ENCODE measurements at regions not wholly inside any gene's neighbourhood (a gene's known extent, or its start where the extent isn't known, plus 50 kb on each side); places are given as distances from the start of the nearest gene placed in this dataset.

DNA sequence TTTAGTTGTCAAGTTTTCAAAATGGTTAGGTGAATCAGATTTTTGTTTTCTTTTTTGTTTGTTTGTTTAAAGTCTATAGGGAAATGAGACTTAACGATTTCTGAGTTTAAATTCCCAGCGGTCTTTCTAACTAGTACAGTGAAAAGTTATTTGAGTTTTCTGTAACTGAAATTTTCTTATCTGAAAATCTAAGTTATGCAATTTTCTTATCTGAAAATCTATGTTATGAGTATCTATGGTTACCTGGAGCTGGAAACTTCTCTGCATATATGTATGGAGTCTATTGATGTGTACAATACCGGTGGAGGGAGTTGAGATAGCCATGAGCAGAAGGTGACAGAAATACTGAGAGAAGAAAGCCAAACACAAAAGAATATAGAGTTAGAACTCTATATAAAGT is 102.6 kb downstream of the MANEA start:
- Histone ChIP-seq H3K27ac (ENCODE audit: extremely low read depth, low read depth, low read length) (no peak overlapping the region), H3K36me3 (ENCODE audit: control insufficient read depth, insufficient read depth, low read length) (no peaks in the 10 kb centered on the region), H3K27me3 (ENCODE audit: control insufficient read depth in 2 of 2, insufficient read depth in 2 of 2, low read length in 2 of 2) (no peaks in the 10 kb centered on the region), H4K20me1 (replicated peaks; ENCODE audit: control insufficient read depth, insufficient read depth, low read length) (no peaks in the 10 kb centered on the region), H3K9ac (ENCODE audit: insufficient read depth in 1 of 2, low read depth in 2 of 2, low read length in 2 of 2) (no peak overlapping the region), H3K9me1 (ENCODE audit: control insufficient read depth, insufficient read depth, low read length) (no peaks in the 10 kb centered on the region), H3K79me2 (ENCODE audit: control insufficient read depth, insufficient read depth, low read length) (no peaks in the 10 kb centered on the region), H3K4me3 (no peak overlapping the region), H2AFZ (ENCODE audit: low read depth, low read length) (no peak overlapping the region), H3K4me2 (ENCODE audit: insufficient read depth, low read length) (no peak overlapping the region), H3K4me1 (replicated peaks in 1 of 2; ENCODE audit: control insufficient read depth in 2 of 2, insufficient read depth in 2 of 2, low read length in 2 of 2) (no peaks in the 10 kb centered on the region), H3K9me3 (replicated peaks; ENCODE audit: control insufficient read depth, insufficient read depth, low read depth, low read length) (no peaks in the 10 kb centered on the region)
- FAIRE-seq = no peak
- in situ Hi-C loops (cut with MboI) (no loop called here), intact Hi-C loops (cut with micrococcal nuclease) (no loop called here)
- ChIA-PET CTCF (ENCODE audit: low intra/inter-chr PET ratio) (no interaction called here), POLR2A (interaction anchor here (0.6 kb wide), 1 partner anchor 1351 kb away, joined by 3 read pairs; no protein-coding TSS in a partner anchor)
- 2% methylated on average over 3 of the region's 3 CpGs for whole genome bisulfite sequencing (ENCODE audit: insufficient coverage, low coverage, missing lambda C conversion rate)
- TF ChIP-seq, protein P1, sequence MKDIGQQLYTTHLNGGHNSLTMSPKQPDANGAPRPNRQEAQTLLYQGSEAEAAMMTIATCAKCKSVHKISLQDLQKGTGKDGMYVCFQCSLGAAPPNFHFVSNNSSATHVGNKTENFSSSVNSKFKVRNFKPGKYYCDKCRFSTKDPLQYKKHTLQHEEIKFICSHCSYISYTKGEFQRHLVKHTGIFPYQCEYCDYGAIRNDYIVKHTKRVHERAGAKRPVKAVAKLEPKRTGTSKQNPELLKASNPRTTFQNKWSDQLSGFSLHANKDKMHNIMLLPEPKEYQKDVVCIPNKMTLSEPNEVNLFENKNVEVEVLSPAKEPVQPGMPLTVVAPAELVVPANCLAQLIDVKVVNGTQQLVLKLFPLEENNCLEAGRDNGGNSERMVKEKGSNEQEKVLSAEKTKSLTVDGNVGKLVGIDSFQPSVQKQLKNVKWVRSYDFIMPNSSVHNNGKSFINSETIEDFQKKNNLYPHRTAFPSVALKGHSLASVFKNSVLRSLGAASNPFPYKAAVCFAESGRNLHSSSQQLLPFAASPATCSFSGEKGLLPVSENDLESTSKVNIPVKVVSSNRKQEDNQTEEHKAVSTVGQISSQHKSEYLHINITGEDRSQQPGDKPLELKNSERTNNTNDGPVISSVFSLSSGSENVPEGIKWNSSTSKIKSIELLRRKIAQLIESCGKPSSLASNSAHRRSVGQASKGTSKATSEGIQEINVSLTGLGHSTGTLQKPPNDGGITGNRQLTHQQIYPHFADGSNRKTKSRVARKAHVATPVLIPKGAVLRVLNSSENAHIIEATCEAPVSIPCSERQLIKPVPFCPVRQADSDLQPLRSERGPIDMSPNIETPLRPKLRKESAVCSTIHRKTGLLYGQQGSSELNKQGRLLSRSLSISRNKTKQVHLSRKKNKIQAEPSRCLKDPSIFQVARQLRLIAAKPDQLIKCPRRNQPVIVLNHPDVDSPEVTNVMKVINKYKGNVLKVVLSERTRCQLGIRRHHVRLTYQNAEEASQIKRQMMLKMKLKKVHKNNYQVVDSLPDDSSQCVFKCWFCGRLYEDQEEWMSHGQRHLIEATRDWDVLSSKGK (CRISPR knock-in tag; IDR thresholded peaks at IDR 0.05) = no peak
- TF ChIP-seq, protein P2, sequence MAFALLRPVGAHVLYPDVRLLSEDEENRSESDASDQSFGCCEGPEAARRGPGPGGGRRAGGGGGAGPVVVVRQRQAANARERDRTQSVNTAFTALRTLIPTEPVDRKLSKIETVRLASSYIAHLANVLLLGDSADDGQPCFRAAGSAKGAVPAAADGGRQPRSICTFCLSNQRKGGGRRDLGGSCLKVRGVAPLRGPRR (CRISPR knock-in tag; IDR thresholded peaks at IDR 0.05) = no peak
- TF ChIP-seq CREB1 (IDR thresholded peaks at IDR 0.05) (no peak), CREB1 (CRISPR knock-in tag; IDR thresholded peaks at IDR 0.05) (no peak), NR2C2 (CRISPR knock-in tag; IDR thresholded peaks at IDR 0.05) (no peak), NR2C2 (tag; IDR thresholded peaks at IDR 0.05) (no peak), POLR2AphosphoS2 (IDR thresholded peaks at IDR 0.05; ENCODE audit: low read length) (no peak)
- TF ChIP-seq, protein P3, sequence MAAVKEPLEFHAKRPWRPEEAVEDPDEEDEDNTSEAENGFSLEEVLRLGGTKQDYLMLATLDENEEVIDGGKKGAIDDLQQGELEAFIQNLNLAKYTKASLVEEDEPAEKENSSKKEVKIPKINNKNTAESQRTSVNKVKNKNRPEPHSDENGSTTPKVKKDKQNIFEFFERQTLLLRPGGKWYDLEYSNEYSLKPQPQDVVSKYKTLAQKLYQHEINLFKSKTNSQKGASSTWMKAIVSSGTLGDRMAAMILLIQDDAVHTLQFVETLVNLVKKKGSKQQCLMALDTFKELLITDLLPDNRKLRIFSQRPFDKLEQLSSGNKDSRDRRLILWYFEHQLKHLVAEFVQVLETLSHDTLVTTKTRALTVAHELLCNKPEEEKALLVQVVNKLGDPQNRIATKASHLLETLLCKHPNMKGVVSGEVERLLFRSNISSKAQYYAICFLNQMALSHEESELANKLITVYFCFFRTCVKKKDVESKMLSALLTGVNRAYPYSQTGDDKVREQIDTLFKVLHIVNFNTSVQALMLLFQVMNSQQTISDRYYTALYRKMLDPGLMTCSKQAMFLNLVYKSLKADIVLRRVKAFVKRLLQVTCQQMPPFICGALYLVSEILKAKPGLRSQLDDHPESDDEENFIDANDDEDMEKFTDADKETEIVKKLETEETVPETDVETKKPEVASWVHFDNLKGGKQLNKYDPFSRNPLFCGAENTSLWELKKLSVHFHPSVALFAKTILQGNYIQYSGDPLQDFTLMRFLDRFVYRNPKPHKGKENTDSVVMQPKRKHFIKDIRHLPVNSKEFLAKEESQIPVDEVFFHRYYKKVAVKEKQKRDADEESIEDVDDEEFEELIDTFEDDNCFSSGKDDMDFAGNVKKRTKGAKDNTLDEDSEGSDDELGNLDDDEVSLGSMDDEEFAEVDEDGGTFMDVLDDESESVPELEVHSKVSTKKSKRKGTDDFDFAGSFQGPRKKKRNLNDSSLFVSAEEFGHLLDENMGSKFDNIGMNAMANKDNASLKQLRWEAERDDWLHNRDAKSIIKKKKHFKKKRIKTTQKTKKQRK (IDR thresholded peaks at IDR 0.05; ENCODE audit: borderline replicate concordance, low read depth, low read length) = no peak
- TF ChIP-seq, protein P4, sequence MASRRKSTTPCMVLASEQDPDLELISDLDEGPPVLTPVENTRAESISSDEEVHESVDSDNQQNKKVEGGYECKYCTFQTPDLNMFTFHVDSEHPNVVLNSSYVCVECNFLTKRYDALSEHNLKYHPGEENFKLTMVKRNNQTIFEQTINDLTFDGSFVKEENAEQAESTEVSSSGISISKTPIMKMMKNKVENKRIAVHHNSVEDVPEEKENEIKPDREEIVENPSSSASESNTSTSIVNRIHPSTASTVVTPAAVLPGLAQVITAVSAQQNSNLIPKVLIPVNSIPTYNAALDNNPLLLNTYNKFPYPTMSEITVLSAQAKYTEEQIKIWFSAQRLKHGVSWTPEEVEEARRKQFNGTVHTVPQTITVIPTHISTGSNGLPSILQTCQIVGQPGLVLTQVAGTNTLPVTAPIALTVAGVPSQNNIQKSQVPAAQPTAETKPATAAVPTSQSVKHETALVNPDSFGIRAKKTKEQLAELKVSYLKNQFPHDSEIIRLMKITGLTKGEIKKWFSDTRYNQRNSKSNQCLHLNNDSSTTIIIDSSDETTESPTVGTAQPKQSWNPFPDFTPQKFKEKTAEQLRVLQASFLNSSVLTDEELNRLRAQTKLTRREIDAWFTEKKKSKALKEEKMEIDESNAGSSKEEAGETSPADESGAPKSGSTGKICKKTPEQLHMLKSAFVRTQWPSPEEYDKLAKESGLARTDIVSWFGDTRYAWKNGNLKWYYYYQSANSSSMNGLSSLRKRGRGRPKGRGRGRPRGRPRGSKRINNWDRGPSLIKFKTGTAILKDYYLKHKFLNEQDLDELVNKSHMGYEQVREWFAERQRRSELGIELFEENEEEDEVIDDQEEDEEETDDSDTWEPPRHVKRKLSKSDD (conservative IDR thresholded peaks at IDR 0.05; ENCODE audit: low read length) = no peak
- DNase-seq (ENCODE audit: extremely low read depth in 1 of 4, low spot score in 3 of 4) = no peak
- no TSS peak for BruUV-seq (replicated peaks)
- ATAC-seq = no peak
